ENCODE measurements at regions not wholly inside any gene's neighbourhood (a gene's known extent, or its start where the extent isn't known, plus 50 kb on each side); places are given as distances from the start of the nearest gene placed in this dataset.

DNA sequence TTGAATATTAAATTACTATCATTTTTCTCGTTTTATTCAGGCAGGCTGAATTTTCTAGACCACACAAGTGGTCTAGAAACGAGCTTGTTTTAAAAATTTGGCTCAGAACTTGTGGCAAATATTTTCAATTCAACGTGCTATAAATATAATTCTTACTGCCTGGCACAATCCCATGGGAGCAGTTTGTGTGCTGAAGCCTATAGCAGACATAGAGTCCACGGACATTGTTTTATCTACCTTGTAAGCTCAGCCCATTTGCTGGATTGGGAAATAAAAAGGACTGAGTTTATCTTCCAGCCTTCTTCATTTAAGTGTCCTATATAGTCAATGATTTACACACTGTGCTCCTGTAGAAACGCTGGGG lies 103.4 kb downstream of the ZBTB18 start:
- Mint-ChIP-seq H3K36me3 (no peaks in the 10 kb centered on the region), H3K27me3 (ENCODE audit: low read depth) (no peaks in the 10 kb centered on the region), H3K4me3 (no peak overlapping the region), H3K4me1 (peaks cover 4% of the 10 kb centered on the region; the same call in 1 of the 2 replicates), H3K27ac (no peak overlapping the region), H3K9me3 (no peaks in the 10 kb centered on the region)
- ChIA-PET POLR2A (no interaction called here), CTCF (no interaction called here)
- DNase-seq (ENCODE audit: low spot score) = no peak
- ATAC-seq = no peak
- TF ChIP-seq USF1 (CRISPR knock-in tag; IDR thresholded peaks at IDR 0.05) (no peak), ZNF121 (CRISPR knock-in tag; IDR thresholded peaks at IDR 0.05) (no peak), JUN (CRISPR knock-in tag; IDR thresholded peaks at IDR 0.05) (no peak), ERG (CRISPR knock-in tag; IDR thresholded peaks at IDR 0.05) (no peak), ZNF671 (CRISPR knock-in tag; IDR thresholded peaks at IDR 0.05) (no peak), FOXK1 (CRISPR knock-in tag; IDR thresholded peaks at IDR 0.05) (no peak), ZNF423 (CRISPR knock-in tag; IDR thresholded peaks at IDR 0.05) (no peak), AR (CRISPR knock-in tag; IDR thresholded peaks at IDR 0.05) (no peak), JAZF1 (CRISPR knock-in tag; IDR thresholded peaks at IDR 0.05) (no peak), ESRRA (CRISPR knock-in tag; IDR thresholded peaks at IDR 0.05; ENCODE audit: borderline replicate concordance) (no peak), ZSCAN18 (CRISPR knock-in tag; IDR thresholded peaks at IDR 0.05) (no peak), CBFB (CRISPR knock-in tag; IDR thresholded peaks at IDR 0.05; ENCODE audit: low read depth) (no peak), ZBTB43 (CRISPR knock-in tag; IDR thresholded peaks at IDR 0.05) (no peak)
- TF ChIP-seq, protein P1, sequence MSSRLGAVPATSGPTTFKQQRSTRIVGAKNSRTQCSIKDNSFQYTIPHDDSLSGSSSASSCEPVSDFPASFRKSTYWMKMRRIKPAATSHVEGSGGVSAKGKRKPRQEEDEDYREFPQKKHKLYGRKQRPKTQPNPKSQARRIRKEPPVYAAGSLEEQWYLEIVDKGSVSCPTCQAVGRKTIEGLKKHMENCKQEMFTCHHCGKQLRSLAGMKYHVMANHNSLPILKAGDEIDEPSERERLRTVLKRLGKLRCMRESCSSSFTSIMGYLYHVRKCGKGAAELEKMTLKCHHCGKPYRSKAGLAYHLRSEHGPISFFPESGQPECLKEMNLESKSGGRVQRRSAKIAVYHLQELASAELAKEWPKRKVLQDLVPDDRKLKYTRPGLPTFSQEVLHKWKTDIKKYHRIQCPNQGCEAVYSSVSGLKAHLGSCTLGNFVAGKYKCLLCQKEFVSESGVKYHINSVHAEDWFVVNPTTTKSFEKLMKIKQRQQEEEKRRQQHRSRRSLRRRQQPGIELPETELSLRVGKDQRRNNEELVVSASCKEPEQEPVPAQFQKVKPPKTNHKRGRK (CRISPR knock-in tag; IDR thresholded peaks at IDR 0.05; ENCODE audit: borderline replicate concordance) = no peak
- TF ChIP-seq, protein P2, sequence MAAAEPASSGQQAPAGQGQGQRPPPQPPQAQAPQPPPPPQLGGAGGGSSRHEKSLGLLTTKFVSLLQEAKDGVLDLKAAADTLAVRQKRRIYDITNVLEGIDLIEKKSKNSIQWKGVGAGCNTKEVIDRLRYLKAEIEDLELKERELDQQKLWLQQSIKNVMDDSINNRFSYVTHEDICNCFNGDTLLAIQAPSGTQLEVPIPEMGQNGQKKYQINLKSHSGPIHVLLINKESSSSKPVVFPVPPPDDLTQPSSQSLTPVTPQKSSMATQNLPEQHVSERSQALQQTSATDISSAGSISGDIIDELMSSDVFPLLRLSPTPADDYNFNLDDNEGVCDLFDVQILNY (CRISPR knock-in tag; IDR thresholded peaks at IDR 0.05) = no peak
- TF ChIP-seq, protein P3, sequence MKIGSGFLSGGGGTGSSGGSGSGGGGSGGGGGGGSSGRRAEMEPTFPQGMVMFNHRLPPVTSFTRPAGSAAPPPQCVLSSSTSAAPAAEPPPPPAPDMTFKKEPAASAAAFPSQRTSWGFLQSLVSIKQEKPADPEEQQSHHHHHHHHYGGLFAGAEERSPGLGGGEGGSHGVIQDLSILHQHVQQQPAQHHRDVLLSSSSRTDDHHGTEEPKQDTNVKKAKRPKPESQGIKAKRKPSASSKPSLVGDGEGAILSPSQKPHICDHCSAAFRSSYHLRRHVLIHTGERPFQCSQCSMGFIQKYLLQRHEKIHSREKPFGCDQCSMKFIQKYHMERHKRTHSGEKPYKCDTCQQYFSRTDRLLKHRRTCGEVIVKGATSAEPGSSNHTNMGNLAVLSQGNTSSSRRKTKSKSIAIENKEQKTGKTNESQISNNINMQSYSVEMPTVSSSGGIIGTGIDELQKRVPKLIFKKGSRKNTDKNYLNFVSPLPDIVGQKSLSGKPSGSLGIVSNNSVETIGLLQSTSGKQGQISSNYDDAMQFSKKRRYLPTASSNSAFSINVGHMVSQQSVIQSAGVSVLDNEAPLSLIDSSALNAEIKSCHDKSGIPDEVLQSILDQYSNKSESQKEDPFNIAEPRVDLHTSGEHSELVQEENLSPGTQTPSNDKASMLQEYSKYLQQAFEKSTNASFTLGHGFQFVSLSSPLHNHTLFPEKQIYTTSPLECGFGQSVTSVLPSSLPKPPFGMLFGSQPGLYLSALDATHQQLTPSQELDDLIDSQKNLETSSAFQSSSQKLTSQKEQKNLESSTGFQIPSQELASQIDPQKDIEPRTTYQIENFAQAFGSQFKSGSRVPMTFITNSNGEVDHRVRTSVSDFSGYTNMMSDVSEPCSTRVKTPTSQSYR (CRISPR knock-in tag; IDR thresholded peaks at IDR 0.05) = no peak
- TF ChIP-seq, protein P4, sequence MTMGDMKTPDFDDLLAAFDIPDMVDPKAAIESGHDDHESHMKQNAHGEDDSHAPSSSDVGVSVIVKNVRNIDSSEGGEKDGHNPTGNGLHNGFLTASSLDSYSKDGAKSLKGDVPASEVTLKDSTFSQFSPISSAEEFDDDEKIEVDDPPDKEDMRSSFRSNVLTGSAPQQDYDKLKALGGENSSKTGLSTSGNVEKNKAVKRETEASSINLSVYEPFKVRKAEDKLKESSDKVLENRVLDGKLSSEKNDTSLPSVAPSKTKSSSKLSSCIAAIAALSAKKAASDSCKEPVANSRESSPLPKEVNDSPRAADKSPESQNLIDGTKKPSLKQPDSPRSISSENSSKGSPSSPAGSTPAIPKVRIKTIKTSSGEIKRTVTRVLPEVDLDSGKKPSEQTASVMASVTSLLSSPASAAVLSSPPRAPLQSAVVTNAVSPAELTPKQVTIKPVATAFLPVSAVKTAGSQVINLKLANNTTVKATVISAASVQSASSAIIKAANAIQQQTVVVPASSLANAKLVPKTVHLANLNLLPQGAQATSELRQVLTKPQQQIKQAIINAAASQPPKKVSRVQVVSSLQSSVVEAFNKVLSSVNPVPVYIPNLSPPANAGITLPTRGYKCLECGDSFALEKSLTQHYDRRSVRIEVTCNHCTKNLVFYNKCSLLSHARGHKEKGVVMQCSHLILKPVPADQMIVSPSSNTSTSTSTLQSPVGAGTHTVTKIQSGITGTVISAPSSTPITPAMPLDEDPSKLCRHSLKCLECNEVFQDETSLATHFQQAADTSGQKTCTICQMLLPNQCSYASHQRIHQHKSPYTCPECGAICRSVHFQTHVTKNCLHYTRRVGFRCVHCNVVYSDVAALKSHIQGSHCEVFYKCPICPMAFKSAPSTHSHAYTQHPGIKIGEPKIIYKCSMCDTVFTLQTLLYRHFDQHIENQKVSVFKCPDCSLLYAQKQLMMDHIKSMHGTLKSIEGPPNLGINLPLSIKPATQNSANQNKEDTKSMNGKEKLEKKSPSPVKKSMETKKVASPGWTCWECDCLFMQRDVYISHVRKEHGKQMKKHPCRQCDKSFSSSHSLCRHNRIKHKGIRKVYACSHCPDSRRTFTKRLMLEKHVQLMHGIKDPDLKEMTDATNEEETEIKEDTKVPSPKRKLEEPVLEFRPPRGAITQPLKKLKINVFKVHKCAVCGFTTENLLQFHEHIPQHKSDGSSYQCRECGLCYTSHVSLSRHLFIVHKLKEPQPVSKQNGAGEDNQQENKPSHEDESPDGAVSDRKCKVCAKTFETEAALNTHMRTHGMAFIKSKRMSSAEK (CRISPR knock-in tag; IDR thresholded peaks at IDR 0.05; ENCODE audit: borderline replicate concordance) = no peak
- TF ChIP-seq, protein P5, sequence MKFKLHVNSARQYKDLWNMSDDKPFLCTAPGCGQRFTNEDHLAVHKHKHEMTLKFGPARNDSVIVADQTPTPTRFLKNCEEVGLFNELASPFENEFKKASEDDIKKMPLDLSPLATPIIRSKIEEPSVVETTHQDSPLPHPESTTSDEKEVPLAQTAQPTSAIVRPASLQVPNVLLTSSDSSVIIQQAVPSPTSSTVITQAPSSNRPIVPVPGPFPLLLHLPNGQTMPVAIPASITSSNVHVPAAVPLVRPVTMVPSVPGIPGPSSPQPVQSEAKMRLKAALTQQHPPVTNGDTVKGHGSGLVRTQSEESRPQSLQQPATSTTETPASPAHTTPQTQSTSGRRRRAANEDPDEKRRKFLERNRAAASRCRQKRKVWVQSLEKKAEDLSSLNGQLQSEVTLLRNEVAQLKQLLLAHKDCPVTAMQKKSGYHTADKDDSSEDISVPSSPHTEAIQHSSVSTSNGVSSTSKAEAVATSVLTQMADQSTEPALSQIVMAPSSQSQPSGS (CRISPR knock-in tag; IDR thresholded peaks at IDR 0.05; ENCODE audit: borderline replicate concordance, low read depth) = no peak
